Kasumi-1 (cell line): ENCODE measurements at regions not wholly inside any gene's neighbourhood (a gene's known extent, or its start where the extent isn't known, plus 50 kb on each side); places are given as distances from the start of the nearest gene placed in this dataset.
A peak's percentile ranks its signal among the peaks of the same experiment; 100 is the strongest.

Source experiments
- DNase-seq, 2 experiments: peaks; one replicate each; lab custom pipeline; 2025; lab: John Stamatoyannopoulos, UW

DNA sequence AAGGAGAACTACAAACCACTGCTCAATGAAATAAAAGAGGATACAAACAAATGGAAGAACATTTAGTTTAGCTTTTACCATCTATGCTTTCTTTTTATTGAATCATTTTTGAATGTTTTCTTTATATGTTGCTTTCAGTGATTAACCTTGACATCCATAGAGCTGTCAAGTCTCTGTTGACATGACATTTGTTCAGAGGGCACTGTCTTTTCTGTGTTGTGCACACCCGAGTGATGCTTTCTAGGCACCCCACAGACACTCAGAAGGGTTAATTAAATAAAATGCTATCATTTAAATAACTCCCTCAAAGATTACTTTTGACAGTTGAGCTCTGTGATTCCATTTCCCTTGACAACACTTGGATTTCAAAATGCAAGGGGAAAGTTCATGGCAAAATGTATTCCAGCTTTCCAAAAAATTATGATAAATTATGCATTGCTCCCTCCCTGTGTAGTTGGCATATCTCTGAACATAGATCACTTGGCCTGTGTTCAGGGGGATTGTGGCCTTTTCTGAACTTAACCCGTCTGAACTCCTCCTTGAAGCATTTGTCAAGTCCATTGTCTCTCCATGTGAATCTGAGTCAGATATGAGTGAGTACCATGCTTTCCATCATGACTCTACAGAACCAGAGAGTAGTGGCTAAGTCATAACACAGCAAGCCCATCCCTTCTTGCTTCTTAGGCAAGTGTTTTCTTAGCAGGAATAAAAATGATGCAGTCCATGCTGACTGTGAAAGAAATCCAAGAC lies 372.6 kb downstream of the RPRM start:
- no peak for DNase-seq

DNA sequence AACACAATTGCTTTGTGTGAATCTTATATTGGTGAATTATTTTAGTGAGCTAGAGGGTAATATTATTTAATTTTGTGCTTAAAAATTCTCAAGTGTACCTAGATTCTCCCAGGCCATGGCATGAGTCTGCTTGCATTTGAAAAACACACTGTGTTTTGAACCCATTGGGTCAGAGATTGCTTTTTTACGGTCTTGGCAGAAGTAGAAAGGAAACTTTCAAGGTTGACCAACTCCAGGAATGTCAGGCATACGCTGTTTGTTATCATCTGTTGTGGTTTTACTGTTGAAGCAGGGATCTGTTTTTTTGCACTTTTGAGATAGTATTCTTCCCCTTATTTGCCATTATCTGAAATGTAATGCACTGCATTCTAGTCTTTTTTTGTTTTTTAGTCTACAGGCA lies 377.4 kb downstream of the RPRM start:
- no peak for DNase-seq

GRCh38 chr2:153100151-153100550 lies 378.4 kb downstream of the RPRM start:
- DNase-seq: no peak

- no peak for DNase-seq
These were observed 379.7 kb downstream of the ARL6IP6 start for GRCh38 chr2:153098073-153098472.

GRCh38 chr2:153096272-153096671 lies 377.9 kb downstream of the ARL6IP6 start:
- DNase-seq: no peak

DNA sequence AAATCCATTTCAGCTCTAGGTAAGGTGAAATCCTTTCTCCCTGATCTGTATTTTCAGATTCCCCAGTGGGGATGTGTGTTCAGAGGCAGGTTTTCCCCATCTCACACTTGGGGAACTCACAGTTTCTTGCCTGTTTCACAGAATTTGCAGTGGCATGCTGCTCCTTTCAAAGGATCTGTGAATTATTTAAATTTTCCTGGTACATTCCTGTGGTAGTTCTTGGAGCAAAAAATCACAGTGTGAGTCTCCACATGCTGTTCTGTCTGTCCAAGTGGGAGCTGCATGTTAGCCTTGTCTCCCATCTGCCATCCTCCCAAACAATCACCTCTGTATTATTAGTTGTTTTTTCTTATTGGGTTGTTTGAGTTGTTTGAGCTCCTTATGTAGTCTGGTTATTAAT lies 372.9 kb downstream of the ARL6IP6 start:
- no peak for DNase-seq

GRCh38 chr2:153079315-153079714 lies 360.9 kb downstream of the ARL6IP6 start:
- no peak for DNase-seq

DNA sequence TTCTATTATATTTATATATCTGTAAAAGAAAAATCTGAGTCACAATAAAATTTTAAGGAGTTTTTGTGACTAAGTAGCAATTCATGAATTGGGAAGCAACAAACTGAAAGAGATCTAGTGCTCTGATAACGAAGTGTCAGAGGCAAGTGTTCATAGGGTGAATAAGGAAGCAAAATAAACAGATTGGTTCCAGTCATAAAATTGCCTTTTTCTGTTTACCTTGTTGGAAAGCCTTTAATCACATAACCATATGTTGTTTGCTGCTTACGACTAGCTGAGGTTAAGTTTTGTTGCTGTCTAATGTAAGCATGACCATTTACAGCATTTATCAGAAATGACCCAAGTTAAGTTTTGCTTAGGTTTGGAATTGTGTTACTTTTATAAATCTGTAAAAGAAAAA lies 358.9 kb downstream of the ARL6IP6 start:
- no peak for DNase-seq

GRCh38 chr2:153074207-153074606 lies 355.8 kb downstream of the ARL6IP6 start:
- no peak for DNase-seq

- DNase-seq: no peak
These were observed 354.4 kb downstream of the ARL6IP6 start for GRCh38 chr2:153072813-153073212.

- DNase-seq: no peak
These were observed 353.7 kb downstream of the ARL6IP6 start for GRCh38 chr2:153072077-153072476.

DNA sequence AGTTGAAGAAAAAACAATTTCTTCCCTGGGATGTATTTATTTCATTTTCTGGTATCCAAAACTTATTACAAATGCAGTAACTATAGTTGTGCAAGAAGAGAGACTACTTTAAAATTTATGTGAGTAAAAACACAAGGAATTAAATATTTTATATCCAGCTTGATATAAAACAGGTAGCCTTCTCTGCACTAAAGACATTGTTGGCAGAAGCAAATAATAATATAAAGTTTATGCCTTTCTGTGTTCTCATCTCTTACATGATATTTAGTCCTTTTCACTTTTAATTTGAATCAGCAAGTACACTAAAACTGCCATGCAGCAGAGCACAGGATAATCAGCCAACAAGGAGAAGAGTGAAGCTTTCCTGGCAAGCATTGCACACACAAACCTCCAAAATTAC lies 352.7 kb downstream of the ARL6IP6 start:
- no peak for DNase-seq

DNA sequence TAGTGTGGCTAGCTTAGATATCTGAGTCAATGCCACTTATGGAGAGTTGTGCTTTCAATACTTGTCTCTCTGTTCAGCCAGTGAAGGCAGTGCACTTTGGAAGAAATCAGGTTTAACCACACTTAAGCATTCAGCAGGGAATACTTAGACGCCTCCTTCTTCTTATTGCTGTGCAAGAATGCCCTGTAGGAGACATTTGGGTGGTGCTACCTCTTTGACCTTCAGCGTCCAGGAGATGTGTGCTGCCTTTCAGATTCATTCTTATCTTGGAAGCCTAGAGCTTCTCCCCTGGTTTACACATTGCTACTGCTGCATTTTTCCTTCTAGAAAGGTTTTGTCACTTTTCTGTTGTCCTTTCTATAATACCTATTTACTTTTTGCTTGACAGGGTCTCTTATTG lies 350.5 kb downstream of the ARL6IP6 start:
- DNase-seq: no peak

GRCh38 chr2:153068052-153068451 lies 349.6 kb downstream of the ARL6IP6 start:
- DNase-seq: peak; percentile 52 to 53

GRCh38 chr2:153059338-153060052 lies 341.1 kb downstream of the ARL6IP6 start:
- no peak for DNase-seq

DNA sequence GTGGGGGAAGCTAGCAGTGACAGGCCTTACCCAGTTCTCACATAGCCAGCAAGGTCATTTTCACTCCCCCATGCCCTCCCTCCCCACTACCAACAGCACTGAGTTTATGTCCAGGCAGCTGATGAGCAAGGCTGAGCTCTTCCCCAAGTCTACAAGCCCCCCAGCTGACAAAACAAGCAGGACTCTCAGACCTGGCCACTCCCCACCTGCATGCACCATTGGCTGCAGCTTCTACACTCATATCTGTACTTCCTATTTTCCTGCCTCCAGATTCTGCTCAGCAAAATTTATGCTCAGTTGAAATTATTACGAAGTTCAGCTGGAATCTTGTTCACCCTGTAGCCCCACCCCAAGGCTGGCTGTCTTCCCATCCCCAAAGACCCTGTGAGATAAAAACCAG lies 339.3 kb downstream of the ARL6IP6 start:
- DNase-seq: no peak

DNA sequence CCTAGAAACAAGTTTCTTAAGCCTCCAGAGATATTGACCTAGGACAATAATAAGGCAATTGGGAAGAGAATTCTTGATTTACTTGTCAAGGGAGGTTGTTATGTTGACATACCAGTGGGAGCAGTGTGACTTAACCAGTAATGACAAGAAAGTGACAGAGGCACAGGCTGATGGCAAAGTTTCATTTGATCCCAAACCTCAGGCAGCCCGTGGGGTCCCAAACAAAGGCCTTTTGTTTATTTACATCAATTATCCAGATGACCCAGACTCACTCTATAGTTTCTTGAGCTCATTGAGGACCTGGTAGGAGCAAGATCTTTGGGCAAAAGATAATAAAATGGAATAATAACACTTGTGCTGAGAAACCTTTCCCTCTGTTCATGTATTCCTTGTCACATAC lies 336.8 kb downstream of the ARL6IP6 start:
- no peak for DNase-seq

GRCh38 chr2:153052807-153053559 lies 334.6 kb downstream of the ARL6IP6 start:
- DNase-seq: no peak

- no peak for DNase-seq
These were observed 328.8 kb downstream of the ARL6IP6 start for GRCh38 chr2:153047220-153047619.

- DNase-seq: no peak
These were observed 325.0 kb downstream of the ARL6IP6 start for GRCh38 chr2:153043385-153043784.

DNA sequence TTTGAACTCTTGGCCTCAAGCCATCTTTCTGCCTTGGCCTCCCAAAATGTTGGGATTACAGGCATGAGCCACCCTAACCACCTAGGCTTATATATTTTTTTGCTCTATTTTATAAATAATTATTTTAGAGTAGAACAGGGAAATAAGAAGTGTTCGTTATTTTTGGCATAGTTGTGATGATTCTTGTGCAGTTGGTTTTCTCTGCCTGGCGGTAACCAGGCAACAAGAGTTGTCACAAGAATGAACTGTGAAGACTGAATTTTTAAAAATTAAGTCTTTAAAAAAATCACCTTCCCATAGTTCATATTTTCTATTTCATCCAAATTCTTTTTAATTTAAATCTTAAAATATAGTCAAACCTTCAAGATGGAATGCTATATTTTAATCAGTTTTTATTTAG lies 310.2 kb downstream of the ARL6IP6 start:
- no peak for DNase-seq

- no peak for DNase-seq
These were observed 309.1 kb downstream of the ARL6IP6 start for GRCh38 chr2:153027533-153027932.

GRCh38 chr2:153020201-153020600 lies 301.8 kb downstream of the ARL6IP6 start:
- DNase-seq: no peak
